Spinal cord (tissue), 9 donors: ENCODE measurements at regions not wholly inside any gene's neighbourhood (a gene's known extent, or its start where the extent isn't known, plus 50 kb on each side); places are given as distances from the start of the nearest gene placed in this dataset.

Experiments
- DNase-seq, 6 donors: peaks; one replicate each; pipeline versions ENCODE4 v3.0.0 to v3.0.0-alpha.2; 2013 to 2015; ENCODE audit warnings: low spot score in 6 of 6, low read depth in 4 of 6
- H3K27ac ChIP-seq: one replicate; pipeline ENCODE4 v1.5.1; 2013; ENCODE audit warnings: low read depth, low read length, control low read depth
- H3K27me3 ChIP-seq: one replicate; pipeline ENCODE4 v1.6.1; 2013; ENCODE audit warnings: low read length; ENCODE audit not compliant: control insufficient read depth, insufficient read depth
- H3K36me3 ChIP-seq: one replicate; pipeline ENCODE4 v1.6.1; 2013; ENCODE audit warnings: low read length; ENCODE audit not compliant: control insufficient read depth, insufficient read depth
- H3K4me1 ChIP-seq: one replicate; pipeline ENCODE4 v1.6.1; 2013; ENCODE audit warnings: low read length; ENCODE audit not compliant: control insufficient read depth, insufficient read depth
- H3K4me3 ChIP-seq: one replicate; pipeline ENCODE4 v1.5.1; 2013; ENCODE audit warnings: low read depth, low read length, control low read depth
- H3K9me3 ChIP-seq: one replicate; pipeline ENCODE4 v1.6.1; 2013; ENCODE audit warnings: low read length; ENCODE audit not compliant: control insufficient read depth, insufficient read depth
- WGBS: methylation state at CpG from one replicate; pipeline ENCODE4 v1.1.5; 2013; ENCODE audit warnings: missing lambda C conversion rate; ENCODE audit not compliant: insufficient coverage; 5-methylcytosine and 5-hydroxymethylcytosine counted together
- donor health status: healthy.

DNA sequence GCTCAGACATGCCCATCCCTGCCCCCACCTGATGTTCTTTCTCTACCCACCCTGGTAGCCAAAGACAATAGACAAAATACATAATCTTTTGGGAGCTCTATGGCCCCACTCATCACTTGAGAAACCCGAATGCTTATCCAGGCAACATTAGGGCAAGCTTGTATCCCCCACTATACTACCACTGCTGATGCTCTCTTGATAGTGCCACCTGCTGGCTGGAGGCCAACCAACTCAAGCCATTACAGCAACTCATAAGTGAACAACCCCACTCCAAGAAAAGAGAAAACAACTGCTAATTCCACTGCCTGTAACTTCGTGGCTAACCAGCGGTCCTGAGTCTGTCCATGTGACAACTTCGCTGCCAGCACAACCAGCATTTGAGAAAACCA is 342.5 kb upstream of the TGFBR2 start:
- WGBS = 90% methylated on average over 4 of the region's 4 CpGs
- no peaks in the 10 kb centered on the region for H3K36me3 ChIP-seq
- no peaks in the 10 kb centered on the region for H3K9me3 ChIP-seq
- no peaks in the 10 kb centered on the region for H3K27me3 ChIP-seq
- H3K27ac ChIP-seq = no peak overlapping the region
- DNase-seq = no peak
- no peaks in the 10 kb centered on the region for H3K4me1 ChIP-seq
- no peak overlapping the region for H3K4me3 ChIP-seq

DNA sequence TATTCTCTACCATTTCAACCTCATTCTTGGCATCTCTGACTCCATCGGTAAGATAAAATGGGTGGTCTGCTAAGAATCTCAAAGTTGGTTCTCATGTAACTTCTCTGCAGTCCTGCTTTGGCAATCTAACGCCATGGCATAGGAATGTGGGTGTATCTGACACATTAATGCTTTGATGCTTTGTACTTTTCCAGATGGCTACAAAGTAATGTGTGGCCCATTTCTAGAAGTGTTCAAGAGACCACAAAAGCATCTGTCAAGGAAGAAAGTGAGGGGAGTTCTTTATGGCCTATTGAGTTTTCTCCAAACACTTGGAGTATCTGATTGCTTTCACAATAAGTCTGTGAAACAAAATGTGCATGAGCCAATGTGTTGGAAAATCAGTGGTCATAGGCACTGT is 339.9 kb upstream of the TGFBR2 start:
- H3K9me3 ChIP-seq = no peaks in the 10 kb centered on the region
- H3K4me3 ChIP-seq = no peak overlapping the region
- H3K4me1 ChIP-seq = no peaks in the 10 kb centered on the region
- H3K27me3 ChIP-seq = no peaks in the 10 kb centered on the region
- no peaks in the 10 kb centered on the region for H3K36me3 ChIP-seq
- no peak for DNase-seq
- WGBS = 39% methylated on average over 2 of the region's 2 CpGs
- H3K27ac ChIP-seq = no peak overlapping the region

DNA sequence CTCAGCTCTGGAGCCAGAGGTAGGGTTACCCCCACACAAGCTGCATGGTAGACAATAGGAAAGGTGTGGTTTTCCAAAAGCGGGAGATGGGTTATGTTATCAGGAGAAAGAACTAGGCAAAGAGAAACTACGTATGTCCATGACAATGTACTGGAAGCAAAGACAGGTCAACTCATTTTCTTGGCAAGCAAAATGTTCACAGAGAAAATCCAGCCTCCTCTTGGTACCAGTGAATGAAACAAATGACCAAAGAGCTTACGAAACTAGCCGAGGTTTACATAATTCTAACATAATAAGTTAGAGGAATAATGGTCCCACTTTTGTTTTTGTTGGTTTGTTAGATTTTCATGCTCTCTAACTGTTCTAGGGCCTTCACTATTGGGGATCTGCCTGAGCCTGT is 338.1 kb upstream of the TGFBR2 start:
- Histone ChIP-seq H3K36me3 (no peaks in the 10 kb centered on the region), H3K27ac (no peak overlapping the region), H3K4me1 (no peaks in the 10 kb centered on the region), H3K4me3 (no peak overlapping the region), H3K27me3 (no peaks in the 10 kb centered on the region), H3K9me3 (no peaks in the 10 kb centered on the region)
- no peak for DNase-seq
- WGBS = 53% methylated on average over 2 of the region's 4 CpGs

DNA sequence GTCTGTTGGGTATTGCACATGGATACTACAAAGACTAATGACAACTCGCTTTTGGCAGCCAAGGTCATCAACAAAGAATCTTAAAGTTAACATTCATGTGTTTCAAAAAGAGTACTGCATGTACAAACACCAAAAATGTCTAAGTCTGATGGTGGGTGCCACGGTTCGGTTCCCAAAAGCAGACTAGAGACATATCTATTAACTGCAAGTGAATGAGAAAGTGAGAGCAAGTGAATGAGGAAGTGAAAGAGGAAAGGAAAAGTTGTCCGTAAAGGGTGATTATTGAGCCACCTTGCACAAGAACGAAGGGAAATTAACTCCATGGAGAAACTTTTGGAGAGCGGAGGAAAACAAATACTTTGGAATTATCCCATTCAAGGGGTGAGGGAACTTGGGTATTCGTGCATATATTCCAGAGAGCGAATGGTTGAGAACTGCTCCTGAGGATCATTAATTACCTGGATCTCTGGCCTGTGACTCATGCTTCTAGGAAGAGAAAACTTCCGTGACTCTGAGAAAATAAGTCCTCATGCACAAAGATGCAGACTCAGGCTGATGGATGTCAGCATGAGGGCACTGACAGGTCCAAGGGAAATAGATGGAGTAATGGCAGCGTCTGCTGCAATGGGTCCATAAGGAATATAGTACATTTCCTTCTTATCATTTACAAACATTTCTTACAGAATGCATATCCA is 336.5 kb upstream of the TGFBR2 start:
- WGBS = 100% methylated on average over 3 of the region's 10 CpGs
- Histone ChIP-seq H3K9me3 (no peaks in the 10 kb centered on the region), H3K27me3 (no peaks in the 10 kb centered on the region), H3K4me1 (no peaks in the 10 kb centered on the region), H3K4me3 (no peak overlapping the region), H3K36me3 (no peaks in the 10 kb centered on the region), H3K27ac (no peak overlapping the region)
- DNase-seq = no peak

DNA sequence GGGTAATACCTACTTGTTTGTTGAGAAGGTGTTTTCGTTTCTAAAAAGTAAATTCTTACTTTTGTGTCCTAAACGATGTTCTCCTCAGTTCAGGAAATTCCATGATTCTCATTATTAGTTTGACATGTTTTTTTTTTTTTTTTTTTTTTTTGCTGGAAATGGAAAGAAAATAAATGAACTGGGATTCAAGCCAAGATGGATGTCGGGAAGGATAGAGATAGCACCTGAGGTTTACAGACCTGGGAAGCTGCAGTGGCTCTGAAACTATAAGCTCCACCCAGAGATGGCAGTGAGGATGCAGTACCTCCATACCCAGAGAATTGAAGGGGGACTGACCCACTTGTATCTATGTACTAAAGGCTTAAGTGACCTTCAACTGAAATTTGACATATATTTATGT is 334.6 kb upstream of the TGFBR2 start:
- 90% methylated on average over 1 of the region's 3 CpGs for WGBS
- no peak overlapping the region for H3K27ac ChIP-seq

DNA sequence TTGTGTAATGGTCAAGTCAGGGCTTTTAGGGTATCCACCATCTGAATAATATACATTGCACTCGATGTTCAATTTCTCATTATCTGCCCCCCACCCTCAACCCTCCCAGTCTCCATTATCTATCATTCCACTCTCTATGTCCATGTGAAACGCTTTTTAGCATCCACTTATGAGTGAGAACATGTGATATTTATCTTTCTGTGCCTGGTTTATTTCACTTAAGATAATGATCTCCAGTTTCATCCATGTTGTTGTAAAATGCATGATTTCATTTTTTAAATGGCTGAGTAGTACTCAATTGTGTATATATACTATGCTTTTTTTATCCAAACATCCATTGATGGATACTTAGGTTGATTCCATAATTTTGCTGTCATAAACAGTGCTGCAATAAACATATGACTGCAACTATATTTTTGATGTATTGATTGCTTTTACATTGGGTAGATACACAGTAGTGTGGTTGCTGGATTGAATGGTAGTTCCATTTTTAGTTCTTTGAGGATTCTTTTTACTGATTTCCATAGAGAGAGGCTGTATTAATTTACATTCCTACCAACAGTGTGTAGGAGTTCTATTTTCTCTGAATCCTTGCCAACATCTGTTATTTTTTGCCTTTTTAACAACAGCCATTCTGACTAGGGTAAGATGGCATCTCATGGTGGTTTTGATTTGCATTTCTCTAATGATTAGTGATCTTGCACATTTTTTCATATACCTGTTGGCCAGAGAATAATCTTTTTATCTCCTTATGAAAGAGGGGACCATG is 332.9 kb upstream of the TGFBR2 start:
- no peaks in the 10 kb centered on the region for H3K27me3 ChIP-seq
- no peak overlapping the region for H3K4me3 ChIP-seq
- H3K36me3 ChIP-seq = no peaks in the 10 kb centered on the region
- H3K4me1 ChIP-seq = no peaks in the 10 kb centered on the region
- H3K9me3 ChIP-seq = no peaks in the 10 kb centered on the region
- WGBS = no CpG with 5 or more reads among the region's 2 CpGs
- H3K27ac ChIP-seq = no peak overlapping the region
- no peak for DNase-seq

More for the DNA sequence above, 334.6 kb upstream of the TGFBR2 start:
- no peak for DNase-seq
- H3K4me1 ChIP-seq = no peaks in the 10 kb centered on the region
- H3K36me3 ChIP-seq = no peaks in the 10 kb centered on the region
- H3K27me3 ChIP-seq = no peaks in the 10 kb centered on the region
- no peaks in the 10 kb centered on the region for H3K9me3 ChIP-seq
- no peak overlapping the region for H3K4me3 ChIP-seq

DNA sequence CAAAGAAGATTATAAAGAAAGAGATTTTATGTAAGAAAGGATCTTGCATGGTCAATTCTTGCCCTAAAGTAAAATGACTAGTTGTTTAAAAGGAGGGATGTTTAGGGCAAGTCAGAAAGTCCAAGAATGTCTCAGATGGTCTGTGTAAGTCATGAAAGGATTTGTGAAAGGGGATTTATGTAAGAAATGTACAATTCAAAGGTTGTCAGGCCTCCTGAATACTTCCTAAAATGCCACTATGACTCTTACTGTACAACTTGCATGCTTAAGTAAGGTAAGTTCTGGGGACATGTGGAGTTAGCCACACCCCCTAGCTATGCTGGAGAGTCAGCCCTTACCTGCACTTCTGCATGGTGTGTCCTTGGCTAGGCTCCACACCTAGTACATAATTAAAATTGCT is 328.9 kb upstream of the TGFBR2 start:
- H3K9me3 ChIP-seq = no peaks in the 10 kb centered on the region
- H3K4me1 ChIP-seq = no peaks in the 10 kb centered on the region
- no peak for DNase-seq
- H3K4me3 ChIP-seq = no peak overlapping the region
- no peaks in the 10 kb centered on the region for H3K27me3 ChIP-seq
- H3K36me3 ChIP-seq = no peaks in the 10 kb centered on the region
- H3K27ac ChIP-seq = no peak overlapping the region

DNA sequence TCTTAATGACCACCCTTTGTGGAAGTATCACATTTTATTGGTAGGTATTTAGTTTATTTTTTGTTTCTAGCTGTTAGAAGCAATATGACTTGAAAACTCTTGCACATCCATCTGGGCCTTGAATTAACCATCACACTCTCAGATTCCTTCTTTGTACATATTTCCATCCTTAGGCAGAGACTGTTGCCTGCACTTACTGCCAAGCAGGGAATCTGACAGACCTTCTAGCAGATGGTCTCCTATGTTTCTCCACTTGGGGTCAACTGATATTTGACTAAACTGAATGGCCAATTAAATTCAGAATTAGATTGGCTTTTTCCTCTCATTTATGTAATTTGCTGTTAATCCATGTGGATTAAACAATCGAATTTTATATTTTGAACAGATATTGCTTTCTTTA is 324.9 kb upstream of the TGFBR2 start:
- H3K4me3 ChIP-seq = no peak overlapping the region
- H3K36me3 ChIP-seq = no peaks in the 10 kb centered on the region
- no peaks in the 10 kb centered on the region for H3K9me3 ChIP-seq
- DNase-seq = peak in 2 of 6 donors; percentile 36 to 77
- no peak overlapping the region for H3K27ac ChIP-seq
- no CpG with 5 or more reads among the region's 1 CpG for WGBS
- H3K4me1 ChIP-seq = no peaks in the 10 kb centered on the region
- no peaks in the 10 kb centered on the region for H3K27me3 ChIP-seq

DNA sequence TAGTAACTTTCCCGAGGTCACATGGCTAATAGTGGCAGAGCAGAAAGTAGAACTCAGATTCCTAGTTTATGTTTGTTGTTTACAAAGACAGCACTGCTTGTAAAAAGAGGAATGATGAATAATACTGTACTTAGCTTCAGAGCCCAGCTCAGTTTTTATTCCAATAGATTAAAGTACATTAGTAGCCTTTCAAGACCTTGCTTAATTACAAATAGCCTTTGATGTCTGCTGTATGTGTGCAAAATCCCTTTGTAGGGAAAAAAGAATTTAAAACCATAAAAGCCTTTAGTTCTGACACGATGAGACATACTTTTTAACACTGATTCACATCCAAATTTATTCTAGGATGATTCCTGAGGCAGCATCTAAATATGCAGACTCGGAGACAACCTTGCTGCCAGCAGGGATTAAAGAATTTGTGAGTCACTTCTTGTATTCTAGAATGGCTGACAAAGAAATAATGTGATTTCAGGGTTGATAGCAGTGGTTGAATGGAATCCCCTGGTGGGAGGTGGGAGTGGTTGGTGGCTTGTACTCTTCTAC is 324.2 kb upstream of the TGFBR2 start:
- 20% methylated on average over 2 of the region's 3 CpGs for WGBS
- Histone ChIP-seq H3K4me3 (no peak overlapping the region), H3K27ac (no peak overlapping the region), H3K4me1 (no peaks in the 10 kb centered on the region), H3K27me3 (no peaks in the 10 kb centered on the region), H3K36me3 (no peaks in the 10 kb centered on the region), H3K9me3 (no peaks in the 10 kb centered on the region)
- peak in 2 of 6 donors; percentile 22 to 67 for DNase-seq
